GM18517 (cell line): ENCODE measurements at regions not wholly inside any gene's neighbourhood (a gene's known extent, or its start where the extent isn't known, plus 50 kb on each side); places are given as distances from the start of the nearest gene placed in this dataset.

Source experiments
- ATAC-seq: cut with Tn5 transposase; IDR thresholded peaks from one replicate; pipeline ENCODE4 v1.9.1; 2021; ENCODE audit warnings: mild to moderate bottlenecking, moderate library complexity; ENCODE audit not compliant: unreplicated experiment

DNA sequence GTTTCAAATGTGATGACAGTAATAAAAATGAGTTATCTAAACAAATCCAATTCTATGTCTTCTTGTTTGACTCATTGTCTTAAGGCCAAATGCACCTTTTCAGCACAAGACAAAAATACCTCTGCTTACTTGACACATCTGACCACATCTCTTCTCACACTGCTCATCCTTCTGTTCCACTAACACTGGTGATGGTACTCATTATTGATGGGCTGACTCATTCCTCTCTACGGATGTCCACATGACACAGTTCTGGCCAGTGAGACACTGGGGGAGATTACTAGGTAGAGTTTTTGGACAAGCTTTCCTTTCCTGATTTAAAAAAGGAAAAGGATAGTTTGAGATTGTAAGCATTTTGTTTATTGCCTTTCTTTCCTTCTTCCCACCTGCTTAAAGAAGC lies 410.6 kb upstream of the THRB start:
- ATAC-seq, result no peak

DNA sequence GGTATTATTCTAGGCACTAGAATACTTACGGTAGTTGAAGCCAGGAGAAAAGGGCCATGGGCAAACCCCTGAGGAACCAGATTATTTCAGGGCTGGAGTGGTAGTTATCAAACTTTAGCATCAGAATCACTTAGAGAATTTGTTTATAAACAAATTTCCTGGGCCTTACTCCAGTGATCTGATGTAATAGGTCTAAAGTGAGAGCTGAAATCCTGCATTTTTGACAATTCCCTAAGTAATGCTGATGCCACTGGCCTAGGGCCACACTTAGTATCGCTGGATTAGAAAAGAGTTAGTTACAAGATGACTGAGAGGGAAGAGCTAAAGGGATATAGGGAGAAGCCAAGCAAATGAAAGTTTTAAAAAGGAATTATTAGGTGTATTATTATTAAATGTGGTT lies 412.5 kb upstream of the THRB start:
- ATAC-seq, result no peak

DNA sequence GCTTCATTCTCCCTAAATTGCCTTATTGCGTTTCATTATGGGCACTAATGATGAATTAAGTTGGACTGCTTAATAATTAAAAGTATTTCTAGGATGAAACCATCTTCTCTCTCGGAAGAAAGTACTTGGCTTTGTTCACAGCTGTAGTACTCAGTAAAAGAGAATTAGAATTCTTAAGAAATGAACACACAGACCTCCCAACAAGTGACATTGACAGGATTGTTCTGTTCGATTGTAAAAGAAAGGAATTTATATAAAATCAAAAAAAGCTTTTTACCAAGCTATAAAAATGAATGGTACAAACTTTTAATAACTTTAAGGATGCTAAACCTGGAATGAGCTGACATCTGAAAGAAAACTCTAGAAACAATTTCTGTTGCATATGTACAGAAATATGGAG lies 416.4 kb upstream of the THRB start:
- no peak for ATAC-seq

GRCh38 chr3:24915639-24916038 lies 421.0 kb upstream of the THRB start:
- no peak for ATAC-seq

GRCh38 chr3:24917908-24918307 lies 423.3 kb upstream of the THRB start:
- ATAC-seq, result no peak

- no peak for ATAC-seq
Observed at GRCh38 chr3:24923570-24923969, 428.9 kb upstream of the THRB start.

DNA sequence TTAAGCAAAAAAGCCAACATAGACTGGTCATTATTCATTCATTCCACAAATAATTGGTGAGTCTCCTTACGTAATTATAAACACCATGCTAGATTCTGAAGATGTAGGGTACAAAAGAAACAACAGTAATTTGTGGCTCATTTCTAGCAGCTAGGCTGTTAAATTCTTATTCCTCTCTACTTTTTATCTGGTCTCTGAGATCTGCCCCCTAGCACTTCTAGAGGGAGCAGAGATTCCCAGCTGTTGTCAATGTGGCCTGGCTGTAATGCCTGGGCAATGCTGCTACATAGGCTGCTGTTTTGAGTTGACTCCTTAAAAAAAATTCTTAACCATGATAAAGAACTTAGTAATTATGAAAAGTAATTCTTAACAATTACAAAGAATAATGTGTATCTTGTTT lies 434.9 kb upstream of the THRB start:
- ATAC-seq, result no peak

DNA sequence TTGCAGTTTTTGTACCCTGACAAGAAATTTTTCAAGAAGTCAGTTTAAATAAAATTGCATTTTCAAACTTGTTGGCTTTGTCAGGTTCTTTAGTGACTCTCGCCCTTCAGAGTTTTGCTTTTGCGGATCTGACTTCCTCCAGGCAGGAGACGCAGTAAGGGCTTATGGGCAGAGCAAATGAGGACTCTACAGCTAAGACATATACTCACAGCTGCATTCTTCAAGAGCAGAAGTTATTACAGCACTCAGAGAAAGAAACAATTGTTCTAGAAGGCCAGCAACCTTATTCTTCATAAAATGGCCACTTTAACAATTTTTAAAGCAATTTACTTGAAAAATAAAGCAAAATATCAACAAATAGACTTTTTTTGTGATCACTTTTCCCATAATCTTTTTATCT lies 438.8 kb upstream of the THRB start:
- no peak for ATAC-seq

GRCh38 chr3:24936574-24936973 lies 441.9 kb upstream of the THRB start:
- ATAC-seq, result no peak

- ATAC-seq, result no peak
Observed at GRCh38 chr3:24937228-24937627, 442.6 kb upstream of the THRB start.

GRCh38 chr3:24937780-24938179 lies 443.1 kb upstream of the THRB start:
- no peak for ATAC-seq

GRCh38 chr3:24943961-24944360 lies 449.3 kb upstream of the THRB start:
- ATAC-seq, result no peak

- no peak for ATAC-seq
Observed at GRCh38 chr3:24944805-24945520, 450.3 kb upstream of the THRB start.

DNA sequence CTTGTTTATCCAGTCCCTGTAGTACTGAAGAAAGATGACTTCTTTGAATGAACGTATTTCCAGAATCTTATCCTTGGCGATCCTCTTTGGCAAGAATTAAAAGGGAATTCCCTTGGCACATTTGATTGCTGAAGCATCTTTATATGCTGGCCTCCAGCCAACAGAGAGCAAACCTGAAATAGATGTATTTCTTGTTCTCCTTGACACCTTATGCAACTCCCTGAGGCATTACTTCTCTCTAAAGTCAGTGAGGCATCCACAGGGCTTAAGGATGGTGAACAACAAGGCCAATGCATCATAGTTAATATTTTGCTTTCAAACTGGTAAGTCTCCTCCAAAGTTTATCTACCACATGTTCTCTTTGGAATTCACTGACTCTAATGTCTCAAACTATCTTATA lies 450.9 kb upstream of the THRB start:
- ATAC-seq, result no peak

- ATAC-seq, result no peak
Observed at GRCh38 chr3:24947103-24947502, 452.5 kb upstream of the THRB start.

DNA sequence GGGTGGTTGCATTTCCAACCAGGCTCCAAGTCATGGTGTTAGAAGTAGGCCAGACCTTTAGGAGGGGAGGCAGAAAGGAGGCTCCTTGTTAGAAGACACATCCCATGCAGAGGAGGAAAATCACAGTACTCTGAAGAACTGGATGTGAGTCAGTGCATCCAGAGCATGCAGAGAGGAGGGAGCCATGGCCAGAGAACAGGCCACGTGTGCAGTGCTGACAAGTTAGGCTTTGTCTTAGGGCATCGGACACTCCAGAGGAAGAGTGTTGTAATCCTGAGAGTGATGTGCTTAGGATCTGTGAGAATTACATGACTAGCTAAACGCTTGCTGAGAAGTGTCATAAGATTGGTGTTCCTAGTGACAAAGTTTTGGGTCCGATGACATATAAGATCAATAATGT lies 456.5 kb upstream of the THRB start:
- no peak for ATAC-seq

DNA sequence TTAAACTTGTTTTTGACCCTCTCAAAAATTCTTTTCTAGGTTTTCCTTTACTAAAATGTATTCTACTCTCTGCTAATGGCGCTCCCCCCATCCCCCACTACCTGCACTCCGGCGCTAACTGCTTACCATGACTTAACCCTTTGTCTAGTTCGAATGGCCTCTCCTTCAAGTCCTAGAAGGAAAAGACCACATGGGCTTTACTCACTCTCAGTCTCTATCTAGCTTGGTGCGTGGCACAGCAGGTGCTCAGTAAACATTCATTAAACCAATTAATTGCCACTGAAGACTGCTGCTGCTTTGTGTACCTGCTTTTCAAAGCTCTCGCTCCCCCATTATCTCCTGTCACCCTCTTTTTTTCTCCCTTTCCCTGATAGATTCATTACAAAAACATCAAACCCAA lies 457.7 kb upstream of the THRB start:
- no peak for ATAC-seq

DNA sequence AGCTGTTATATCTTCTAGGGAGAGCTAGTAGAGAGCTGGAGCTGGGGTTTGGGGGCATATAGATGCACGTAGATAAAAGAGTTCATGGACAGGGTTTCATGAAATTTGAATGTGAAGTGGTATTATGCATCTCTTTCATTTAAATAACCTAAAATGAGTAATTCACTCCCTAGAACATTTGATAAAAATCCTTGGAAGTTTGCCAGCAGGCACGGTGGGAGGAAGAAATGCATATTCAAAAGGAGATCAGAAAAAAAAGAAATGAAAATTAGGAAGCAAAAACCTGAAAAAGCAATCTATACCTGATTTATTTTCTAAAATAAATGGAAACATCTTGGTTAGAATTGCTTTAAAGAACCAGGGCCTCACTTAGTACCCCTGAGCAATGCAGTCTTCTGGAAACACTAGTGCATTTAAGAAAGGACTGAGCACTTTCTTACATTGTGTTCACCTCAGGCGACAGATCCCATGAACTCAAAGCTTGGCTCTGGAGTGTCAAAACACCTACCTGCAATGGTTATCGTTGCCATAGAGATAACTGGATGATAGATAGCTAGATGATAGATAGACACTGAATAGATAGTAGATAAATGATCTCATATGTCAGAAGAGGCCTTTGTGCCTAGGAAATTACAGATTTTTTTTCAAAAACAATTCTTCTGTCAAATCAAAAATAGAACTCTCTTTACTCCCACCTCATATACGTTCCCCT lies 458.6 kb upstream of the THRB start:
- no peak for ATAC-seq

- no peak for ATAC-seq
Observed at GRCh38 chr3:24956613-24957012, 462.0 kb upstream of the THRB start.

DNA sequence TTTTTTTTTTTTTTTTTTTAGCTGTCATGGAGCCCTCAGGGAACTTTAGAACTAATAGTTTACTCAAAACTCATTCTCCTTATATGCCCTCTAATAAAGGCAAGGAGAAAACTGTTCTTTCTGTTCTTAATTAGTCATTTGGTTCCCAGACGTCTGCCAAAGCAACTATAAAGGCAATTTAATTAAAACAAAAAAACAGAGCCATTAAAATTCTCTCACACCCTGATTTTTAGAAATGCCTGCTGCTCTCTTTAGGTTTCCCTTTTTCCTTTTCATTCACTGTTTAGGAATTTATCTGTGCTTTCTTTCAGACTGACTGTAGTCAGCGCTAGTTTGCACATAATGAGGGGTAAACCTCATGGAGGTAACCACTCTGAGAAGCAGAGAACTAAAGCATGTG lies 463.6 kb upstream of the THRB start:
- ATAC-seq, result no peak

- no peak for ATAC-seq
Observed at GRCh38 chr3:24958910-24959447, 464.3 kb upstream of the THRB start.
